Erythroblast (primary cell): ENCODE measurements at regions not wholly inside any gene's neighbourhood (a gene's known extent, or its start where the extent isn't known, plus 50 kb on each side); places are given as distances from the start of the nearest gene placed in this dataset.

Experiments
- DNase-seq, 2 experiments: peaks; one replicate each; lab custom pipeline; 2025; lab: John Stamatoyannopoulos, UW
- GATA1 ChIP-seq: IDR thresholded peaks from 2 replicates; pipeline ENCODE4 v1.6.1; 2011; ENCODE audit warnings: low read depth, mild to moderate bottlenecking, control low read depth, low read length, moderate library complexity
- POLR2A ChIP-seq: IDR thresholded peaks from 2 replicates; pipeline ENCODE4 v1.6.1; 2011; ENCODE audit warnings: mild to moderate bottlenecking, low read length

DNA sequence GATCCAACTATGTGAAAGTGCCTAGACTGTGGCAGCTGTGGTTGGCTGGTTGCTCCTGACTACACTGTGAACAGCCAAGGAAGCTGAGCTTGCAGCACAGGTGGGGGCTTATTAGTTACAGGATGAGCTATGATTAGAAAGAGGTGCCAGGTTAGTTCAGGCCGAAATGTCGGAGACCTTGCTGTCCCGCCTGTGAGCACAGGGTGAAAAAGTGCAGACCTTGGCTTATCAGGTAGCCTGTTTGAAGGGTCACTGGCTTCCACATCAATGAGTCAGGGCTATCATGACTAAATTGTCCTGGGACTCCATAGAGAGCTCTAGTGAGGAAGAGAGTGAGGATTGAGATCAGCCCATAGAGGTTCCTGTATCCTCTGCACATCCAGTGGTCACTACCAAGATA is 114.3 kb upstream of the PLPPR1 start:
- no peak for TF ChIP-seq GATA1
- no peak for TF ChIP-seq POLR2A
- no peak for DNase-seq

- no peak for TF ChIP-seq GATA1
- TF ChIP-seq POLR2A = no peak
These were observed 109.0 kb upstream of the PLPPR1 start for GRCh38 chr9:100919506-100919905.

DNA sequence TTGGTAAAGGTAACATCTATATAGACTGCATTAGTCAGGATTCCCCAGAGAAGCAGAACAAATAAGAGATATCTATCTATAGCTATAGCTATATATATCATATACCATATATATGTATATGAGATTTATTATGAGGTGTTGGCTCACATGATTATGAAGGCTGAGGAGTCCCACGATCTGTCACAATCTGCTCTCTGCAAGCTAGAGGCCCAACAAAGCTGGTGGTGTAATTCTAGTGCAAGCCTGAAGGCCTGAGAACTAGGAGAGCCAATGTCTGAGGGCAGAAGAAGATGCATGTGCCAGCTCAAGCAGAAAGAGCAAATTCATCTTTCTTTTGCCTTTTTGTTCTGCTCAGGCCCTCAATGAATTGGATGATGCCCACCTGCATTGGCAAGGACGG is 102.2 kb upstream of the PLPPR1 start:
- TF ChIP-seq POLR2A = no peak
- no peak for TF ChIP-seq GATA1
- DNase-seq = no peak

More at GRCh38 chr9:100919506-100919905, 109.0 kb upstream of the PLPPR1 start:
- DNase-seq = no peak

- no peak for DNase-seq
- TF ChIP-seq GATA1 (no peak), POLR2A (no peak)
These were observed 100.8 kb upstream of the PLPPR1 start for GRCh38 chr9:100927763-100928162.

DNA sequence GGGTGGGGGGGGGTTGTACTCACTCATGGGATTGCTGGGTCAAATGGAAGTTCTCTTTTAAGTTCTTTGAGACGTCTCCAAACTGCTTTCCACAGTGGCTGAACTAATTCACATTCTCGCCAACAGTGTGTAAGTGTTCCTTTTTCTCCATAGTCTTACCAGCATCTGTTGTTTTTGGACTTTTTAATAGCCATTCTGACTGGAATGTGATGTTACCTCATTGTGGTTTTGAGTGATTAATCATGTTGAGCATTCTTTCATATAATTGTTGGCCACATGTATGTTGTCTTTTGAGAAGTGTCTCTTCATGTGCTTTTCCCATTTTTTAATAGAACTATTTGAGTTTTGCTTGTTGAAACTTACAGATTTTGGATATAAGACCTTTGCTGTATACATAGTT is 94.9 kb upstream of the PLPPR1 start:
- TF ChIP-seq POLR2A = no peak
- no peak for TF ChIP-seq GATA1

DNA sequence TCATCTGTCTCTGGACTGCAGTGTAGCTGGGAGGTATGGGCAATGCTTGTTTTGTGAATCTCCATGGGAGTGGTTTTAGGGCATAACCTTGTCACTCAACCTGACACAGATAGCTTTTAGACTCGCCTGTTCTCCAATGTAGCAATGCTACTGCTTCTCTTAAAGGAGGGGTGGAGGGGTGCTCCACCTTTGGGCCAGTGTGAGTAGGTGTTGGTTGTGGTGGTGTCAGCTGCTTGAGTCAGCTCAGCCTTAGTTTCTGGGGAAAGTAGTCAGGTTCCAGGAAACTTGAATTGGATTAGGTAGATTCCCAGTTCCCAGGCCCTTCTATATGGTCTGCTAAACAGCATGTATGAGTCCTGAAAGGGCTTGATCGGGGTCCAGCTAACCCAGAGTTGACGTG is 91.1 kb upstream of the PLPPR1 start:
- DNase-seq = no peak

More for the DNA sequence above, 94.9 kb upstream of the PLPPR1 start:
- no peak for DNase-seq

GRCh38 chr9:100938507-100938906 is 90.0 kb upstream of the PLPPR1 start:
- DNase-seq = no peak
- TF ChIP-seq GATA1 = no peak
- TF ChIP-seq POLR2A = no peak

More for the DNA sequence above, 91.1 kb upstream of the PLPPR1 start:
- TF ChIP-seq POLR2A = no peak
- TF ChIP-seq GATA1 = no peak

DNA sequence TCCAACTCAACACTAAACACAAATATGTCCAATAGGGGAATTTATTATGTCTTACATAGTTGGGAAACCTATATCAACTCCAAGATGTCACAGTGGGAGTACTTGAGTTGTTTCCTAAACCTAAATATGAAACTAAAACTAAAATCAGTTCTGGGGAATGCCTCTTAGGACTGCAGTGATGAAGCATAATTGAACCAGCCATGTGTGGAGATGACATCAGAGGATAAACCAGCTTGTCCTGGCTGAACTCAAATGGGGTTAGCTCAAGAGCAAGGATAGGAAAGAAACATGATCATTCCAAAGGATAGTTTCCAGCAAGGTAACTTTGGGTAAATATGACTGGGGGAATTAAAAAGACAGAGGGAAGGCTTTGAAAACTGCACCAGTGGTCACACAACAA is 88.9 kb upstream of the PLPPR1 start:
- TF ChIP-seq POLR2A (no peak), GATA1 (no peak)
- DNase-seq = no peak

DNA sequence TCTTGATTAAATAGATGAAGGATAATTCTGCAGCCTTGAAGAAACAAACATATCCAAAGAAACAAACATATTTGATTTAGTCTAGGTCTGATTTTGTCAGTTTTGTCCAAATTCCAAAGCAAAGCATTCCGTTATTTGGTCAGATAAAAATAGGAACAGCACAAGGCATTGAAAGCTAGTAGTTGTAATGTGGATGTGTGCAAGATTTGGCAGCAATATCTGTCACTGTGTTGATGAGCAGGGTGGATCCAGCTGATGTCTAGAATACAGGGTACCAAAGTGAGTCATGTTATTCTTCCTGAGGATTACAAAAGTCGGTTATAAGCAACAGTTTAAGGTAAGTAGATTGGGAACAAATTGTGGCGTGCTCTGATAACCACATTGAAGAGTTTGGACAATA is 69.3 kb upstream of the PLPPR1 start:
- DNase-seq = no peak
- TF ChIP-seq POLR2A = no peak
- no peak for TF ChIP-seq GATA1
